SK-N-SH (cell line): ENCODE measurements at regions not wholly inside any gene's neighbourhood (a gene's known extent, or its start where the extent isn't known, plus 50 kb on each side); places are given as distances from the start of the nearest gene placed in this dataset.

Experiments used
- CTCF ChIA-PET: fragments of 300-600, 350-600 bp; formaldehyde crosslinking; extraction: SDS; loops from one replicate; lab custom pipeline; 2021; lab: Yijun Ruan, JAX
- POLR2A ChIA-PET: fragments of 350-600 bp; sonication (Branson Sonifier 250); formaldehyde crosslinking; extraction: SDS; loops from one replicate; lab custom pipeline; 2020; ENCODE audit warnings: antibody characterized with exemption, inconsistent platforms; lab: Yijun Ruan, JAX
- DNase-seq: peaks from one replicate; pipeline ENCODE4 v3.0.0; 2012
- H2AFZ ChIP-seq: fragments of 200-600 bp; sonication (generic); 2 replicates; pipeline ENCODE4 v1.8.1; 2016; ENCODE audit warnings: antibody characterized with exemption, mild to moderate bottlenecking, low read depth
- H3F3A ChIP-seq: fragments of 200-600 bp; sonication (generic); replicated peaks from 2 replicates; pipeline ENCODE3; 2016; ENCODE audit warnings: antibody characterized with exemption, mild to moderate bottlenecking; ENCODE audit not compliant: insufficient read depth
- H3K27ac ChIP-seq, 2 experiments: fragments of 200-500 bp in 1 of 2; fragments of 200-600 bp in 1 of 2; sonication (Bioruptor generic) in 1 of 2; sonication (generic), shearing (Covaris generic) in 1 of 2; 2 replicates each; pipeline versions ENCODE4 v1.5.1 to v1.6.1; 2014 to 2016; ENCODE audit warnings: low read depth in 2 of 2, inconsistent platforms in 1 of 2, low read length in 1 of 2, mild to moderate bottlenecking in 1 of 2, mixed read lengths in 1 of 2
- H3K27me3 ChIP-seq: fragments of 200-600 bp; sonication (generic), shearing (Covaris generic); 2 replicates; pipeline ENCODE4 v1.6.1; 2016; ENCODE audit warnings: mixed run types; ENCODE audit not compliant: insufficient read depth
- H3K36me3 ChIP-seq, 2 experiments: fragments of 200-500 bp in 1 of 2; fragments of 200-600 bp in 1 of 2; sonication (Bioruptor generic) in 1 of 2; sonication (generic) in 1 of 2; replicated peaks in 1 of 2; 2 replicates each; pipeline versions ENCODE3 to v1.5.1; 2014 to 2016; ENCODE audit warnings: low read length in 1 of 2, mild to moderate bottlenecking in 1 of 2; ENCODE audit not compliant: insufficient read depth in 2 of 2, control insufficient read depth in 1 of 2
- H3K4me1 ChIP-seq, 2 experiments: fragments of 200-500 bp in 1 of 2; fragments of 200-600 bp in 1 of 2; sonication (Bioruptor generic) in 1 of 2; sonication (generic), shearing (Covaris generic) in 1 of 2; 2 replicates each; pipeline versions ENCODE4 v1.5.1 to v1.6.1; 2014 to 2016; ENCODE audit warnings: low read depth in 1 of 2, low read length in 1 of 2, mixed run types in 1 of 2; ENCODE audit not compliant: insufficient read depth in 2 of 2, control insufficient read depth in 1 of 2
- H3K4me2 ChIP-seq: fragments of 200-600 bp; sonication (generic), shearing (Covaris generic); 2 replicates; pipeline ENCODE4 v1.6.1; 2017; ENCODE audit warnings: mixed run types
- H3K4me3 ChIP-seq, 2 experiments: fragments of 200-500 bp in 1 of 2; fragments of 200-600 bp in 1 of 2; sonication (Bioruptor generic) in 1 of 2; sonication (generic), shearing (Covaris generic) in 1 of 2; 2 replicates each; pipeline versions ENCODE4 v1.5.1 to v1.8.1; 2014 to 2016; ENCODE audit warnings: low read depth in 2 of 2, inconsistent platforms in 1 of 2, low read length in 1 of 2, mild to moderate bottlenecking in 1 of 2, mixed read lengths in 1 of 2, moderate library complexity in 1 of 2
- H3K79me2 ChIP-seq: fragments of 200-600 bp; sonication (generic); 2 replicates; pipeline ENCODE4 v1.8.1; 2017; ENCODE audit warnings: mild to moderate bottlenecking; ENCODE audit not compliant: insufficient read depth
- H3K9ac ChIP-seq: fragments of 200-600 bp; sonication (generic); 2 replicates; pipeline ENCODE4 v1.6.1; 2017; ENCODE audit warnings: mixed run types
- H3K9me2 ChIP-seq: fragments of 200-600 bp; sonication (generic); 2 replicates; pipeline ENCODE4 v1.6.1; 2017; ENCODE audit warnings: mixed run types
- H3K9me3 ChIP-seq: fragments of 200-600 bp; sonication (generic); 2 replicates; pipeline ENCODE4 v1.6.1; 2017; ENCODE audit warnings: mixed run types, mild to moderate bottlenecking, moderate library complexity
- H4K20me1 ChIP-seq: fragments of 200-600 bp; sonication (generic); 2 replicates; pipeline ENCODE4 v1.6.1; 2017; ENCODE audit warnings: mild to moderate bottlenecking, mixed run types; ENCODE audit not compliant: insufficient read depth
- CHD2 ChIP-seq: fragments of 150-350 bp; IDR thresholded peaks from 2 replicates; pipeline ENCODE4 v1.6.1; 2018; ENCODE audit warnings: low read length; ENCODE audit not compliant: partially characterized antibody
- FOXJ3 ChIP-seq: sonication (generic); formaldehyde crosslinking; IDR thresholded peaks from 2 replicates; pipeline ENCODE4 v1.5.1; 2020; ENCODE audit warnings: mild to moderate bottlenecking, missing genetic modification reagents
- GABPA ChIP-seq: IDR thresholded peaks from 2 replicates; pipeline ENCODE4 v1.4.0; 2012; ENCODE audit warnings: low read depth, mild to moderate bottlenecking
- JUND ChIP-seq: IDR thresholded peaks from 2 replicates; pipeline ENCODE4 v1.4.0; 2012
- MXI1 ChIP-seq: IDR thresholded peaks from 2 replicates; pipeline ENCODE4 v1.6.1; 2012; ENCODE audit warnings: mild to moderate bottlenecking, low read depth, low read length, improper control_type of control experiment
- PBX3 ChIP-seq: IDR thresholded peaks from 2 replicates; pipeline ENCODE4; 2012
- POLR2AphosphoS5 ChIP-seq: IDR thresholded peaks from 2 replicates; pipeline ENCODE4 v1.6.1; 2012; ENCODE audit warnings: low read depth, low read length
- RAD21 ChIP-seq: IDR thresholded peaks from 2 replicates; pipeline ENCODE4 v1.6.1; 2012; ENCODE audit warnings: mild to moderate bottlenecking, low read length
- TAF1 ChIP-seq: IDR thresholded peaks from 2 replicates; pipeline ENCODE4 v1.6.1; 2012; ENCODE audit warnings: low read depth, mild to moderate bottlenecking, low read length, moderate library complexity, borderline replicate concordance
- YY1 ChIP-seq: IDR thresholded peaks from 2 replicates; pipeline ENCODE4 v1.4.0; 2012; ENCODE audit warnings: low read depth, mild to moderate bottlenecking
- ZBTB33 ChIP-seq: IDR thresholded peaks from 2 replicates; pipeline ENCODE4 v1.4.0; 2012; ENCODE audit warnings: low read depth, borderline replicate concordance
- WGBS: methylation state at CpG from one replicate; pipeline ENCODE4 v1.1.6; 2017; ENCODE audit warnings: low lambda C conversion rate; 5-methylcytosine and 5-hydroxymethylcytosine counted together
- TF ChIP-seq, protein P1 (sequence below): fragments of 150-350 bp; IDR thresholded peaks from 2 replicates; pipeline ENCODE4 v1.6.1; 2016; ENCODE audit warnings: mild to moderate bottlenecking, low read depth, low read length
- TF ChIP-seq, protein P2 (sequence below): IDR thresholded peaks from 2 replicates; pipeline ENCODE4 v1.6.1; 2012; ENCODE audit warnings: mild to moderate bottlenecking, low read depth, low read length, moderate library complexity

GRCh38 chr13:44299152-44299943, 74.3 kb upstream of the SERP2 start:
- H3F3A ChIP-seq: peaks cover 11% of the 10 kb centered on the region
- TF ChIP-seq GABPA (no peak), ZBTB33 (no peak)
- no peak overlapping the region for H3K4me2 ChIP-seq
- H2AFZ ChIP-seq: no peak overlapping the region
- DNase-seq: no peak
- 66% methylated on average over 5 of the region's 5 CpGs for WGBS
- ChIA-PET POLR2A (no interaction called here), CTCF (interaction anchor here (1.1 kb wide), 1 partner anchor 391 kb away, joined by 3 read pairs; no protein-coding TSS in a partner anchor)
- no peak overlapping the region for H3K27ac ChIP-seq
- no peaks in the 10 kb centered on the region for H3K79me2 ChIP-seq
- no peaks in the 10 kb centered on the region for H3K36me3 ChIP-seq
- H3K9me3 ChIP-seq: no peaks in the 10 kb centered on the region
- H3K9ac ChIP-seq: no peak overlapping the region
- no peaks in the 10 kb centered on the region for H4K20me1 ChIP-seq
- H3K4me1 ChIP-seq: peaks cover 12 to 21% of the 10 kb centered on the region in 2 experiments
- no peaks in the 10 kb centered on the region for H3K9me2 ChIP-seq
- no peaks in the 10 kb centered on the region for H3K27me3 ChIP-seq
- no peak overlapping the region for H3K4me3 ChIP-seq

GRCh38 chr13:44300895-44301638, 72.6 kb upstream of the SERP2 start:
- Histone ChIP-seq H3K4me2 (peak overlapping the region; percentile 51), H3K27ac (peak overlapping the region; percentile 64 to 75), H3F3A (peaks cover 15% of the 10 kb centered on the region), H3K27me3 (no peaks in the 10 kb centered on the region), H3K9me3 (no peaks in the 10 kb centered on the region), H3K36me3 (no peaks in the 10 kb centered on the region), H4K20me1 (no peaks in the 10 kb centered on the region), H3K4me3 (no peak overlapping the region; a peak in 1 of 4 replicates), H3K9me2 (no peaks in the 10 kb centered on the region), H2AFZ (peak overlapping the region; percentile 33; the same call in 1 of the 2 replicates), H3K79me2 (no peaks in the 10 kb centered on the region), H3K9ac (no peak overlapping the region), H3K4me1 (peaks cover 16 to 27% of the 10 kb centered on the region in 2 experiments)
- WGBS: 23% methylated on average over 8 of the region's 9 CpGs
- POLR2A ChIA-PET: no interaction called here
- no peak for DNase-seq
- CTCF ChIA-PET: interaction anchor here (0.6 to 1.1 kb wide), 3 partner anchors 9 to 393 kb away, joined by 3 read pairs; no protein-coding TSS in a partner anchor
- TF ChIP-seq POLR2AphosphoS5 (no peak), RAD21 (no peak), FOXJ3 (CRISPR knock-in tag) (no peak), ZBTB33 (peak; percentile 22; the same call in 1 of the 2 replicates), YY1 (no peak), JUND (peak; percentile 47), MXI1 (no peak), CHD2 (no peak), PBX3 (peak; percentile 43), TAF1 (no peak)
- TF ChIP-seq, protein P1, sequence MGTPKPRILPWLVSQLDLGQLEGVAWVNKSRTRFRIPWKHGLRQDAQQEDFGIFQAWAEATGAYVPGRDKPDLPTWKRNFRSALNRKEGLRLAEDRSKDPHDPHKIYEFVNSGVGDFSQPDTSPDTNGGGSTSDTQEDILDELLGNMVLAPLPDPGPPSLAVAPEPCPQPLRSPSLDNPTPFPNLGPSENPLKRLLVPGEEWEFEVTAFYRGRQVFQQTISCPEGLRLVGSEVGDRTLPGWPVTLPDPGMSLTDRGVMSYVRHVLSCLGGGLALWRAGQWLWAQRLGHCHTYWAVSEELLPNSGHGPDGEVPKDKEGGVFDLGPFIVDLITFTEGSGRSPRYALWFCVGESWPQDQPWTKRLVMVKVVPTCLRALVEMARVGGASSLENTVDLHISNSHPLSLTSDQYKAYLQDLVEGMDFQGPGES: no peak
- TF ChIP-seq, protein P2, sequence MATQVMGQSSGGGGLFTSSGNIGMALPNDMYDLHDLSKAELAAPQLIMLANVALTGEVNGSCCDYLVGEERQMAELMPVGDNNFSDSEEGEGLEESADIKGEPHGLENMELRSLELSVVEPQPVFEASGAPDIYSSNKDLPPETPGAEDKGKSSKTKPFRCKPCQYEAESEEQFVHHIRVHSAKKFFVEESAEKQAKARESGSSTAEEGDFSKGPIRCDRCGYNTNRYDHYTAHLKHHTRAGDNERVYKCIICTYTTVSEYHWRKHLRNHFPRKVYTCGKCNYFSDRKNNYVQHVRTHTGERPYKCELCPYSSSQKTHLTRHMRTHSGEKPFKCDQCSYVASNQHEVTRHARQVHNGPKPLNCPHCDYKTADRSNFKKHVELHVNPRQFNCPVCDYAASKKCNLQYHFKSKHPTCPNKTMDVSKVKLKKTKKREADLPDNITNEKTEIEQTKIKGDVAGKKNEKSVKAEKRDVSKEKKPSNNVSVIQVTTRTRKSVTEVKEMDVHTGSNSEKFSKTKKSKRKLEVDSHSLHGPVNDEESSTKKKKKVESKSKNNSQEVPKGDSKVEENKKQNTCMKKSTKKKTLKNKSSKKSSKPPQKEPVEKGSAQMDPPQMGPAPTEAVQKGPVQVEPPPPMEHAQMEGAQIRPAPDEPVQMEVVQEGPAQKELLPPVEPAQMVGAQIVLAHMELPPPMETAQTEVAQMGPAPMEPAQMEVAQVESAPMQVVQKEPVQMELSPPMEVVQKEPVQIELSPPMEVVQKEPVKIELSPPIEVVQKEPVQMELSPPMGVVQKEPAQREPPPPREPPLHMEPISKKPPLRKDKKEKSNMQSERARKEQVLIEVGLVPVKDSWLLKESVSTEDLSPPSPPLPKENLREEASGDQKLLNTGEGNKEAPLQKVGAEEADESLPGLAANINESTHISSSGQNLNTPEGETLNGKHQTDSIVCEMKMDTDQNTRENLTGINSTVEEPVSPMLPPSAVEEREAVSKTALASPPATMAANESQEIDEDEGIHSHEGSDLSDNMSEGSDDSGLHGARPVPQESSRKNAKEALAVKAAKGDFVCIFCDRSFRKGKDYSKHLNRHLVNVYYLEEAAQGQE: no peak
